ACHN (cell line): ENCODE measurements at regions not wholly inside any gene's neighbourhood (a gene's known extent, or its start where the extent isn't known, plus 50 kb on each side); places are given as distances from the start of the nearest gene placed in this dataset.
A peak's percentile ranks its signal among the peaks of the same experiment; 100 is the strongest.

Experiments
- DNase-seq: peaks from one replicate; pipeline ENCODE4 v3.0.0-alpha.2; 2015
- in situ Hi-C: cut with HindIII; loops from 2 replicates; pipeline ENCODE4 v1.10.0; 2017; ENCODE audit warnings: low sequenced_read_pairs, low pct_ligation_motif_present, low pct_unique_long_range_greater_than_20kb

- in situ Hi-C loops = no loop called here
- no peak for DNase-seq
Measured at GRCh38 chr1:244212219-244212618, 161.1 kb downstream of the ZBTB18 start.

- no peak for DNase-seq
- in situ Hi-C loops = no loop called here
Measured at GRCh38 chr1:244212797-244213475, 161.9 kb downstream of the ZBTB18 start.

- in situ Hi-C loops = no loop called here
- DNase-seq = peak; percentile 89
Measured at GRCh38 chr1:244214009-244214967, 163.2 kb downstream of the ZBTB18 start.

GRCh38 chr1:244216836-244217235 is 165.8 kb downstream of the ZBTB18 start:
- no peak for DNase-seq
- in situ Hi-C loops = no loop called here

- in situ Hi-C loops = no loop called here
- DNase-seq = no peak
Measured at GRCh38 chr1:244217711-244218110, 166.6 kb downstream of the ZBTB18 start.

GRCh38 chr1:244218220-244218619 is 167.1 kb downstream of the ZBTB18 start:
- no peak for DNase-seq
- in situ Hi-C loops = no loop called here

- in situ Hi-C loops = no loop called here
- DNase-seq = no peak
Measured at GRCh38 chr1:244219149-244219548, 168.1 kb downstream of the ZBTB18 start.

- in situ Hi-C loops = no loop called here
- DNase-seq = no peak
Measured at GRCh38 chr1:244219802-244220201, 168.7 kb downstream of the ZBTB18 start.

GRCh38 chr1:244220410-244220809 is 169.3 kb downstream of the ZBTB18 start:
- in situ Hi-C loops = no loop called here
- DNase-seq = no peak

GRCh38 chr1:244221991-244222390 is 170.9 kb downstream of the ZBTB18 start:
- in situ Hi-C loops = no loop called here
- no peak for DNase-seq

- DNase-seq = no peak
- in situ Hi-C loops = no loop called here
Measured at GRCh38 chr1:244224487-244225430, 173.7 kb downstream of the ZBTB18 start.

GRCh38 chr1:244226435-244226834 is 175.4 kb downstream of the ZBTB18 start:
- DNase-seq = no peak
- in situ Hi-C loops = no loop called here

- no peak for DNase-seq
- in situ Hi-C loops = no loop called here
Measured at GRCh38 chr1:244230470-244230869, 179.4 kb downstream of the ZBTB18 start.

GRCh38 chr1:244231193-244231571 is 180.1 kb downstream of the ZBTB18 start:
- DNase-seq = no peak
- in situ Hi-C loops = no loop called here

GRCh38 chr1:244231572-244232315 is 180.7 kb downstream of the ZBTB18 start:
- no peak for DNase-seq
- in situ Hi-C loops = no loop called here

- DNase-seq = no peak
- in situ Hi-C loops = no loop called here
Measured at GRCh38 chr1:244234009-244234643, 183.0 kb downstream of the ZBTB18 start.

- DNase-seq = no peak
- in situ Hi-C loops = no loop called here
Measured at GRCh38 chr1:244235157-244235556, 184.1 kb downstream of the ZBTB18 start.

GRCh38 chr1:244236101-244236500 is 185.0 kb downstream of the ZBTB18 start:
- in situ Hi-C loops = no loop called here
- no peak for DNase-seq
